Medulla oblongata (tissue), 1 donor: ENCODE measurements at regions not wholly inside any gene's neighbourhood (a gene's known extent, or its start where the extent isn't known, plus 50 kb on each side); places are given as distances from the start of the nearest gene placed in this dataset.
"Not testable (repeated sequence)": the region's sequence is repeated elsewhere in the genome, so short reads cannot be mapped to it uniquely, and the experiment has no call there.

Experiments used
- DNase-seq: peaks from one replicate; pipeline ENCODE4 v3.0.0-alpha.2; 2015; ENCODE audit errors: extremely low spot score

DNA sequence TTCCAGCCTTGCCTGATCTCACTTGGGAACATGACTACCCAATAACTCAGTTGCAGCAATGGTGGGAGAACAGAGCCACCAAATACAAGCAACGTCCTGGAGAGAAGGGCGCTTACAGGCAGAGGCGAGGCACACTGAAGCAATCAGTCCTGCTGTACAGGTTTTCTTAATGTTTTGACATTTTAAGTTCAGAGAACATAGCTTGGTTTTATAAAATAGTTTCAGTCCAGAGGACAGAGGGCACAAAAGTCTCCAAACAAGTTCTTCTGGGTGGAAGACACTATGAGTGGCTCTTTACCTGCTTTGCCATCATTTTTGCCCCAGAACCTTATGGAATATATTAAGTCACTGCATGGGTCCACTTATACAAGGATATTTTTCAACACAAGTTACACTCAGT, 103.4 kb upstream of the KCNG1 start:
- no peak for DNase-seq

- peak; percentile 21 for DNase-seq
Measured at GRCh38 chr20:51125780-51126179, 102.9 kb upstream of the KCNG1 start.

DNA sequence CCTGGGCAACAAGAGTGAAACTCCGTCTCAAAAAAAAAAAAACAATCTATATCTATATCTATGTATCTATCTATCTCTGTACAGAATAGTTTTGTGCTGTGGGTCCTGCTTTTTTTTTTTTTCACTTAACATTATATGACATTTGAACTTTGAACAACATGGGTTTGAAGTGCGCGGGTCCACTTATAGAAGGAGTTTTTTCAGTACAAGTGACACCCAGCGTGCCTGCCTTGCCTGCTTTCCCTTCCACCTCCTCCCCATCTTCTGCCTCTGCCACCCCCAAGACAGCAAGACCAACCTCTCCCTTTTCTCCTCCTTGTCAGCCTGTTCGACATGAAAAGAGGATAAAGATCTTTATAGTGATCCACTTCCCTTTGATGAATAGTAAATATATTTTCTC, 102.2 kb upstream of the KCNG1 start:
- DNase-seq: no peak

GRCh38 chr20:51123887-51124286, 101.0 kb upstream of the KCNG1 start:
- DNase-seq: not testable (repeated sequence)

DNA sequence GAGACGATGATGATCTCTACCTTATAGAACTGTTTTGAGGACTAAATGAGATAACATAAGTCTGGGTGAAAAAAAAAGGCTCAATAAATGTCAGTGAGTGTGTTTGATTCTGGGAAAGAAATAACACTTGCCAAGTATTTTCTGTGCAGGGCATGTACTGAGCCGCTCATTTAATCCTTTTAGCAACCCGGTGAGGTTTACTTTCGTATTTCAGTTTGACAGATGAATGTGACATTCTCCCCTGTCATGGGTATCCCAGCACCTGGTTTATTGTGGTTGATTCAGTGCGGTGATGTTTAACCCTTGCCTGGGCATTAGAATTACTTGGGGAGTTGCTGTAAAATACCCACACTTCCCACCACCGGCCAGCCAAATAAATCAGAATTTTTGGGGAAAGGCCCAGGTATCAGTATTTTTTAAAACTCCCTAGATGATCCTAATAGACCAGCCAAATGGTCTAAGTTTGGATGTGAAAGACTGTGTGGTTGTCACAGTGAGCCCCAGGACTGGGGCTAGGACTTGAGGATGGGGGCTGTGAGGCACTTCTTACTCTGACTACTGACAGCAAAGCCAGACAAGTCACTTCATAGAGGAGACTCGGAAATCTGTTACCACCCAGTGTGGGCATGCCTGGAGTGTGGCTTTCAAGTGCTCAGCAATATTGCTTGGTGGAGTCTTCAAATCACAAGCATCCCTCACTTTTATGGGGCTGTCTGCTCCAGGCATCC, 100.2 kb upstream of the KCNG1 start:
- no peak for DNase-seq

DNA sequence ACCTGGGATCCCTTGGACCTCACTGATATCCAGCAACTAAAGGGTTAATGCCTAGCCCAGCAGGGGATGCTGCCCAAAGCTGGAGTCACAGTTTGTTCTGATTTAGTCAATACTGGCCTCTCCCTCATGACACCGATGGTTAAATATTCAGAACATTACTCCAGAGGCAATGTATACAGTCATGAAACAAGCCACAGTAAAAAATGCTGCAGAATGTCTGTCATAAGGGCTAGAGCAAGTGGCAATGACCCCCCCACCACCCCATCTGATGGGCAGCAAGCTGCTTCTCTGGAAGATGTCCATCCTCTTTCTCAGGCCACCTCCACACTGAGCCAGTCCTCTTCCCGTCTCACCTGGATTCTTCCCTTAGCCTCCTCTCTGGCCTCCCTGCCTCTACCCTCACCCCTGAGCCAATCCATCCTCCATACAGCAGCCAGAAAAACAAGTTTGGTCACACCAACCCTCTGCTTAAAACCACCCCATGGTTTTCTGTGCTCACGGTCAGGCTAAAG, 99.0 kb upstream of the KCNG1 start:
- no peak for DNase-seq

DNA sequence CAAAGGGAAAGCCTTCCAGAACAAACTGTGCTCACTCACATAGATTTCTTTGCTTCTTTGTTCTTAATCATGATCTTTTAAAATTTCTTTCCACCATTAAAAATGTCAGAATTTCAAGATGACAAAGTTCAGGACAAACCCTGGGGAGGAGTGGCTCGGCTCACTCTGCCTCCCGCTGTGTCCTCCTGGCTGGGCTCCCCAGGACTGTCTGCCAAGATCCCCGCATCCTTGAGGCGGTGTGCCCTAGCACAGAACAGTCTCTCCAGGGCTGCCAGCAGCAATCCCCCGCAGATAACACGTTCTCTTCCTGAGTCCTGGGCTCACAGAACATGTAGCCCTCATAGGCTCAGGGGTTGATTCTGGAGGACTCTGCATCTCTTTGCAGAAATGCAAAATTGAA, 98.4 kb upstream of the KCNG1 start:
- DNase-seq: no peak

GRCh38 chr20:51120868-51121267, 98.0 kb upstream of the KCNG1 start:
- DNase-seq: no peak

DNA sequence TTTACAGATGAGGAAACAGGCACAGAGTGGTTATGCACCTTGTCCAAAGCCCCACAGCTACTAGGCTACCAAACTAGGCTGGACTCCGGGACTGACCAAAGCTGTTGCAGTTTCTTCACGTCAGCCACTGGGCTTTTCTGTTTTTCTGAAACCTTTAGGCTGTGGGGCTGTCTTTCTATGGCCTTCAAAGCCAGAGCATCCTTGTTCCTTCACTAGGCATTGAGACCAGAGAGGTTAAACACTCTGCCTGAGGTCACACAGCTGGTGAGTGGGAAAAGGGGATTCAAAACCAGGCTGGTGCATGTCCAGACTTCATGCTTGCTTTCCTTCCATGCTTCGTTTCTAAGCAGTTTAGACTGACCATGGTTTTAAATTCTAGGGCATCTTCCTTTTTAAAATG, 97.5 kb upstream of the KCNG1 start:
- no peak for DNase-seq

DNA sequence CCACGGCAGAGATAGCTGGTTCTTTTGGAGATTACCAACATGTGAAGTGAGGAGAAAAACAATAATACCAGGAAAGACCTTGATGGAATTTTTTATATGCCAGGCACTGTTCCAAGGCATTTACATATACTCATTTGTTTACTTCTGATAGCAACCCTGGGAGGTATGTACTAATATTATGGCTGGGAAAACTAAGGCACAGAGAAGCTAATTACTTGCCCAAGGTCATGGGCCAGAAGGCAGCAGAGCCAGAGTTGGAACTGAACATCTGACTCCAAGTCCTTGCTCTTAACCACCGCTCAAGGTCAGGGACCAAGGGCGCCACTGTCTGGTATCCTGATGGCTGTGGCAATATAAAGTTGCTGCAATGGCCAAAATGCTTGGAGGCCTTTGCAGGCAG, 97.0 kb upstream of the KCNG1 start:
- no peak for DNase-seq

GRCh38 chr20:51118985-51119527, 96.1 kb upstream of the KCNG1 start:
- DNase-seq: no peak

DNA sequence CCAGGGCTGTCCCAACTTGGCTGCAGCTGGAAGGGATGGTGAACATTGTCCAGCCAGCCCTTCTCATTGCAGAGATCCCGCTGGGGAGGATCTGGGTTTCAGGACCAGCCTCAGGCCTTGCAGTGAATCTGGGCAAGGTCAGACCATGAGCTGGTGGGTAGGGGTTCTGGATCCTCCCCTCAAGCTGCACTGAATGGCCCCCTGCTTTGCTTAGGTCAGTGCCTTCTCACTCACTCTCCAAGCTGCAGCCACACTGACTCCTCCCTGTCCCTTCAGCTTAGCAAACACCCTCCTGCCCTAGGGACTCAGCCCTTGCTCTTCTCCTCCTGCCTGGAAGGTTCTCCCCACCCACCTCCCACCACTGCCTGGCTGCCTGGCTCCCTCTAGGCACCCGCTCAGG, 95.3 kb upstream of the KCNG1 start:
- no peak for DNase-seq

DNA sequence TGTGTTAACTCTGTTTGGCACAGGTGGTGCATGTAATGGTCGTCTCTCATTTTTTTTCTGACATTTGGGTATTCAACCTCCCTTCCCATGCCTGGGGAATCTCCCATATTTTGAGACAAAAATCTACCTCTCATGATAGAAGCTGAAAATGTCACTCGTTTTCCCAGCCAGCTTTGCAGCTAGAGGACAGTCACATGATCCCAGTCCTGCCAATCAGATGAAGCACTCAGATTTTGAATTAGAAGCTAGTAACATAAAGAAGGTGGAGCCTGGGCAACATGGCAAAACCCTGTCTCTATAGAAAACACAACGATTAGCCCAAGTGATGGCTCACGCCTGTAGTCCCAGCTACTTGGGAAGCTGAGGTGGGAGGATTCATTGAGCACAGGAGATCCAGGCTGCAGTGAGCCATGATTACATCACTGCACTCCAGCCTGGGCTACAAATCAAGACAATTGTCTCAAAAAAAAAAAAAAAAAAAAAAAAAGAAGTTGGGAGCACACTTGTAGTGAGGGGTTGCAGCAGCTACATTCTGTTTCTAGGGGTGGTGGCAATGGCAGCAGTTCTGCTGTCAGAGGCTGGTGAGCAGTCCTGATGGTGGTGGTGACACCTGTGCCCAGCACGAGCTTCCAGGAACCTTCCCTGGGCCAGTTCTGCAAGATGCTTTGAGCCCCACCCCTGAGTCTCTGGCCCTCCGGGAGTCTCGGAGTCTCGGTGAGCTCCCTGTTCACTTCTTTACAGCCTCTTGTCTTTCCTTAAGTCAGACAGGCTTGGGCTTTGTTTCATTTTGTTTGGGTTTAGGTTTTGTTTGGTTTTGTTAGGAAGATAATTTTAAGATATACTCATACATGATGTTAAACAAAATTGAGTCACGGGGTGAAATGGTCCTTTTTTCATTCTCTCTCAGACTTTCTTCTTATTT, 94.1 kb upstream of the KCNG1 start:
- no peak for DNase-seq

GRCh38 chr20:51111290-51111689, 88.4 kb upstream of the KCNG1 start:
- no peak for DNase-seq

- no peak for DNase-seq
Measured at GRCh38 chr20:51108638-51109363, 85.9 kb upstream of the KCNG1 start.

GRCh38 chr20:51106011-51106410, 83.1 kb upstream of the KCNG1 start:
- no peak for DNase-seq

GRCh38 chr20:51104960-51105920, 82.3 kb upstream of the KCNG1 start:
- no peak for DNase-seq

DNA sequence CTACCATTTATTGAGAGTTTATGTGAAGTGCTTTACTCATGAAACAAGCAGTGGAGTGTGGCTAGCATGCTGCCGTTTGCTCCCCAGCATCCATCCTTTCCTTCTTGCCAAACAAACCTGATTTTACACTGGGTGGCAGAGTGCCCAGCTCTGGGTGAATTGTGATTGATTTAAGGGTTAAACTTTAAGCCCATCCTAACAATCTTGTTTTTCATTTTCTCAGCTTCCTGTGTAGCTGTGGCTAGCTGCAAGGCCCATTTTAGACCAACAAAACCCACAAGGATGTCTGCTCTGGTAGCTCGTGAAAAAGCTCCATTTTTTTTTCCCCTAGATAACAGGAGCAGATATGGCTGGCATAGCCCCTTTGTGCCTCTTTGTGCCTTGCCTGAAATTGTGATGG, 77.7 kb upstream of the KCNG1 start:
- no peak for DNase-seq

DNA sequence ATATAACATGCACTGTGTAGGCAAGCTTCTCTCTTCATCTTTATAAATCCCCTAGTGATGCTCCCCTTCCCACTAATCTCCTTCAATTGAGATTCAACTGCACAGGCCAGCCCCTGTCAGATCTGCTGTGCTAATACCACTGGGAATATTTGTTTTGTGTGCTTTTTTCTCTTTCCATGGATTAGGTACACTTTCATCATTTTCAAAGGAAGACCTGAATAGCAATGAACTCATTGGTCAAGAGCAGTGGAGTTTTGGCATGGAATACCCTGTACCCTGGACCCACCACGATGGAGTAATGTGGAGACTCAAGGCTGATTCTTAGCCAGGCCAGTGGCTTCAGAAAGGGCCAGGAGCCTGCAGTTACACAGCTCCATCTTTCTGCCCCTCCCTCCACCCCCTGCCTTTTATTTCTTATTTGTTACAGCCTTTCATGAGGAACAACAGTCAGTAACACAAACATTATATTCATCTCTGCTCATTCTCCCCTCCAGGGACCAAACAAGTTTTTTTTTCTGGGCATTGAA, 75.4 kb upstream of the KCNG1 start:
- peak; percentile 22 for DNase-seq

GRCh38 chr20:51097351-51098120, 74.6 kb upstream of the KCNG1 start:
- no peak for DNase-seq
